ENCODE measurements at regions not wholly inside any gene's neighbourhood (a gene's known extent, or its start where the extent isn't known, plus 50 kb on each side); places are given as distances from the start of the nearest gene placed in this dataset.

- DNase-seq (ENCODE audit: low read depth in 2 of 2), result no peak
These were observed 125.3 kb downstream of the TSHZ3 start for GRCh38 chr19:31223740-31224534.

DNA sequence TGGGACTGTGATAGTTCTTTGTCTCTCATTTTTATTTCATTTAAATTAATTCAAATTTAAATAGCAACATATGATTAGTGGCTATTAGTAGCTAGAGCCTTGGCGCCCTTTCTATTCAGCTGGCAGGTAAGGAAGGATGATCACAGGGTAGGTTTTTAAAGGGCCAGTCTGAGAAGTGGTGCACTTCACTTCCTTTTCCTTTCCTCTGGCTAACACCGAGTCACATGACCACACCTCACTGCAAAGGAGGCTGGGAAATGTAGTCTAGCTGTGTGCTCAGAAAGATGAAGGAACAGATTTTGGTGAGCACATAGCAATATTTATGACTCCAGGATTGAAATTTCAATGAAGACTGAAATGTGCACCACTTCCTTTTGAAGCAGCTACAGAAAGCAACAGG, 128.7 kb downstream of the TSHZ3 start:
- DNase-seq (ENCODE audit: low read depth in 2 of 2), result no peak

GRCh38 chr19:31214997-31215396, 134.2 kb downstream of the TSHZ3 start:
- no peak for DNase-seq (ENCODE audit: low read depth in 2 of 2)

- DNase-seq (ENCODE audit: low read depth in 2 of 2), result peak; percentile 68 to 87
These were observed 135.2 kb downstream of the TSHZ3 start for GRCh38 chr19:31214086-31214485.

GRCh38 chr19:31211088-31211487, 138.1 kb downstream of the TSHZ3 start:
- no peak for DNase-seq (ENCODE audit: low read depth in 2 of 2)

GRCh38 chr19:31205887-31206518, 143.2 kb downstream of the TSHZ3 start:
- DNase-seq (ENCODE audit: low read depth in 2 of 2), result no peak

- DNase-seq (ENCODE audit: low read depth in 2 of 2), result no peak
These were observed 145.1 kb downstream of the TSHZ3 start for GRCh38 chr19:31204115-31204514.

DNA sequence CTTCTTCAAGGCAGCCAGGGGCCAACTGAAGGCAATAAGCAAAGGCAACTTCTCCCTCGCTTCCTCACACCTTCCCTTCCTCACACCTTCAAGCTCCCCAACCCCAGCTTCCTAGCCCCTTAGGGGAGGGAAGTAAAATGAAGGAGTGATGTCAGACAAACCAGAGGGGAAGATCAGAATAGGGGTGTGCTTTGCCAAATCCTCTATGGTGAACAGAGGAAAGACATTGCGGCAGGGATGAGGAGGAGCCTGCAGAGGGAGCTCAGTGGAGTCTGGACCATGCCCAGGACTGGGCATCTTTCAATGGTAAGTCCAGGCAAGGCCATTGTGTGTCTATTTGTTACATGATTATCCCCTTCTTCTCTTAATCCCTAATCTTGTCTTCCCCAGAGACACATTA, 164.0 kb downstream of the TSHZ3 start:
- no peak for DNase-seq (ENCODE audit: low read depth in 2 of 2)

- DNase-seq (ENCODE audit: low read depth in 2 of 2), result no peak
These were observed 167.7 kb downstream of the TSHZ3 start for GRCh38 chr19:31181535-31181934.

GRCh38 chr19:31180907-31181306, 168.3 kb downstream of the TSHZ3 start:
- no peak for DNase-seq (ENCODE audit: low read depth in 2 of 2)

GRCh38 chr19:31179471-31179852, 169.8 kb downstream of the TSHZ3 start:
- no peak for DNase-seq (ENCODE audit: low read depth in 2 of 2)

GRCh38 chr19:31178833-31179470, 170.3 kb downstream of the TSHZ3 start:
- no peak for DNase-seq (ENCODE audit: low read depth in 2 of 2)

DNA sequence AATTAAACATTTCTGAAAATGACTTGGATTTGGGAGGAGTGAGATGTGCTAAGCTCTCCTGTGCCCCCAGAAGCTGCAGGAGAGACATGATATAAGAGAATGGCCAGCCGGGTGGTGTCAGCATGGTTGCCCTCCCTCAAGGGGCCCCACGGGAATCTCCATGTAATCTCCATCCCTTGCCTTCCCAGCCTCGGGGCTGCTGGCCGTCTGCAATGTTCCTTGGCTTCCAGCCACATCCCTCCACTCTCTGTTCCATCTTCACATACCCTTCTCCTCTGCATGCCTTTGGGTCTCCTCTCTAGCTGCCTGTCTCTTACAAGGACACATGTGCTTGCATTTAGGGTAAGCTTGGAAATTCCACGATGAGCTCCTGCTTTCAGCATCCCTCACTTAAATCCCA, 172.0 kb downstream of the TSHZ3 start:
- no peak for DNase-seq (ENCODE audit: low read depth in 2 of 2)

DNA sequence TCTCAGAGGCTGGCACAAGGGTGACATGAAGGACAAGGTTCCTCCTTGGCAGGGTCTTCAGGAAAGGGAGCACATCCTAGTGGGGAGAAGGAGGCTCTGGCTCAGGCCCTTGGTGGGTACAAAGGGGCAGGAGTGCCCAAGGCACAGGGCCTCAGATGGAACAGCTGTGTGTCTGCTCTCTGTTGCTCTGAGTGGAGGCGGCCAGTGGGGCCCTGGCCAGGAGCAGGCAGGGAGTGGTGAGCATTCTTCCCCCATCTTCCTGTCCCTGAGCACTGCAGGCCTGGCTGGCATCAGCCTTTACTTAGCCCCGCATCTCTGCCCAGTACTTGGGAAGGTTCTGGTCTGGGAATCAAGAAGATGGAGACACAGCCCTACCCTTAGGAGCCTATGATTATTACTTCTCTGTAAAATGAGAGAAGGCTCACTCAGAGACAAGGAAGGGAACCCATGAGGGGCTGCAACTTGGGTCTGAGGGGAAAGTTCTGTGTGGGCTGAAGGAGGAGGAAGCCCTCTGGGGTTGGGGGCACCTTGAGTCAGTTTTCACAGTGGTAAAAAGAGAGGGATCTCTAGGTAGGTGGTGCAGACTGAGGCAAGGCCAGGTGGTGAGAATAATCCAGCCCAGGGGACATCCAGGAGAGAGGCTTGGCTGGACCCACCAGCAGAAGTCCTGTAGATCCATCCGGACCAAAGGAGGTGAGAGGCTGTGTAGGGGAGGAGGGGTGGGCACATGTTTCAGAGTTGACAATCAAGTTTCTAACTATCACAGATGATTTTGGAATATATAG, 173.5 kb downstream of the TSHZ3 start:
- DNase-seq (ENCODE audit: low read depth in 2 of 2), result no peak

DNA sequence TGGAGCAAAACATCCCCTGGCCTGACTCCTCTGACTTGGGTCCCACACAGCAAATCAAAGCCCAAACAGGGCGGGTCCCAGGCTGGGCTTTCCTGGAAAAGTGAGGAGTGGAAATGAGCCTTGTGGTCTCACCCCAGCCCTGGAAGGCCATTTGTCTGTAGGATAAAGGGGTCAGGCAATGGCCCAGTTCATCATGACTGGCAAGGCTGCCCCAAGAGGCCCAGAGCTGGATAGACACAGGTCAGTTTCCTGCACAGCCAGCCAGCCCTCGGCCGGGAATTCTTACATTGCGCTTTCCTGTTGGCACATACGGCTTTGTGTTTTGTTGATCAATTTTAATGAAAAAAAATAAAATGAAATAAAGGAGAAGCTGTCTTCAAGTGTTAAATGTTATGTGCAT, 174.3 kb downstream of the TSHZ3 start:
- DNase-seq (ENCODE audit: low read depth in 2 of 2), result no peak

GRCh38 chr19:31173991-31174390, 175.2 kb downstream of the TSHZ3 start:
- no peak for DNase-seq (ENCODE audit: low read depth in 2 of 2)

DNA sequence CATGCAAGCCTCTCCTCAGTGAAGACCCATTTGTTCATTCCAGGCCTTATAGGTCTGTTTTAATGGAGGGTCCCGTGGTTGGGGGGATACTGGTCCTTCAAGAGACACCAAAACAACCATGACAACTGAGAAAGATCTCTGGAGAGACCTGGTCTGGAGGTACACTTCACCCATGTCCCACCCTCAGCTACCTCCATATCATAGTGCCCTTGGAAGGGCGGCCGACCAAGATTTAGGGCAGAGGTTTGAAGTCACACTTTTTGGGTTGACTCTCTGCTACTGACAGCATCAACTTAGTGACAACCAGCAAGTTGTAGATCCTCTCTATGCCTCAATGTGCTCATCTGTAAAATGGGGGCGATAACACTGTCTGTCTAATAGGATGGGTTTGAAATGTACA, 177.3 kb downstream of the TSHZ3 start:
- no peak for DNase-seq (ENCODE audit: low read depth in 2 of 2)

- DNase-seq (ENCODE audit: low read depth in 2 of 2), result no peak
These were observed 179.2 kb downstream of the TSHZ3 start for GRCh38 chr19:31170046-31170445.

GRCh38 chr19:31168106-31168625, 181.1 kb downstream of the TSHZ3 start:
- DNase-seq (ENCODE audit: low read depth in 2 of 2), result no peak

- no peak for DNase-seq (ENCODE audit: low read depth in 2 of 2)
These were observed 181.5 kb downstream of the TSHZ3 start for GRCh38 chr19:31167690-31168089.

- no peak for DNase-seq (ENCODE audit: low read depth in 2 of 2)
These were observed 183.0 kb downstream of the TSHZ3 start for GRCh38 chr19:31166206-31166605.

DNA sequence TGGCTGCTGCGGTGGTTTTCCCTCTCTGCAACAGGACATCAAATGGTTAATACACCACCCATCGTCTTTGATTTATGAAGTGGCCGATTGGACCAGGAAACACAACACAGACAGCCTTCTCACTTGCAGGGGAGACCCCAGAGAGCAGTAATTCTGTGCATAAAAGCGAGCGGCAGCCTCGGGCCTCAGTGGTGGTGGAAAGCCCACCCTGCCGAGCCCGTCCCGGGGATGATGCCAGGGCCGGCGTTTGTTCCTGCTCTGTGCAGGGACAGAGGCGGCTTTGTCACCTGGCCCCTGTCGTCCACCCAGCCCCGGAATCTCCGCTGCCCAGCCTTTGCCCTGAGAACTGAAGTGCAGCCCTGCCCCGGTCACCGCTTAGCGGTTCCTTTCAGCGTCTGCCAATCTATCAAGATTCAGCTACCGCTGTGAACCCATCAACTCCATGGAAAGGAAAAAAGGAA, 184.4 kb downstream of the TSHZ3 start:
- no peak for DNase-seq (ENCODE audit: low read depth in 2 of 2)

Data from activated CD8-positive, alpha-beta memory T cell treated with anti-CD3 and anti-CD28 coated beads for 4 hours (primary cell).